MM.1S (cell line): ENCODE measurements at regions not wholly inside any gene's neighbourhood (a gene's known extent, or its start where the extent isn't known, plus 50 kb on each side); places are given as distances from the start of the nearest gene placed in this dataset.
"Not testable (repeated sequence)": the region's sequence is repeated elsewhere in the genome, so short reads cannot be mapped to it uniquely, and the experiment has no call there.

Experiments
- EZH2 ChIP-seq: fragments of 300-600 bp; sonication (generic); optimal IDR thresholded peaks from 2 replicates; pipeline ENCODE3; 2017; ENCODE audit warnings: low read depth, mild to moderate bottlenecking, antibody characterized with exemption, low read length, mixed read lengths
- TF ChIP-seq, protein P1 (sequence below): fragments of 300-600 bp; sonication (generic); IDR thresholded peaks from 2 replicates; pipeline ENCODE4 v1.5.1; 2016; ENCODE audit warnings: antibody characterized with exemption, low read length, mixed read lengths

DNA sequence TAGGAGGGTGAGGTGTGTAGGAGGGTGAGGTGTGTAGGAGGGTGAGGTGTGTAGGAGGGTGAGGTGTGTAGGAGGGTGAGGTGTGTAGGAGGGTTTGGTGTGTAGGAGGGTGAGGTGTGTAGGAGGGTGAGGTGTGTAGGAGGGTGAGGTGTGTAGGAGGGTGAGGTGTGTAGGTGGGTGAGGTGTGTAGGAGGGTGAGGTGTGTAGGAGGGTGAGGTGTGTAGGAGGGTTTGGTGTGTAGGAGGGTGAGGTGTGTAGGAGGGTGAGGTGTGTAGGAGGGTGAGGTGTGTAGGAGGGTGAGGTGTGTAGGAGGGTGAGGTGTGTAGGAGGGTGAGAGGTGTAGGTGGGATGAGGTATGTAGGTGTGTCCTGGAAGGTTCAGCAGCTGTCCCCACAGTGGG lies 144.7 kb downstream of the DLL1 start:
- TF ChIP-seq, protein P1, sequence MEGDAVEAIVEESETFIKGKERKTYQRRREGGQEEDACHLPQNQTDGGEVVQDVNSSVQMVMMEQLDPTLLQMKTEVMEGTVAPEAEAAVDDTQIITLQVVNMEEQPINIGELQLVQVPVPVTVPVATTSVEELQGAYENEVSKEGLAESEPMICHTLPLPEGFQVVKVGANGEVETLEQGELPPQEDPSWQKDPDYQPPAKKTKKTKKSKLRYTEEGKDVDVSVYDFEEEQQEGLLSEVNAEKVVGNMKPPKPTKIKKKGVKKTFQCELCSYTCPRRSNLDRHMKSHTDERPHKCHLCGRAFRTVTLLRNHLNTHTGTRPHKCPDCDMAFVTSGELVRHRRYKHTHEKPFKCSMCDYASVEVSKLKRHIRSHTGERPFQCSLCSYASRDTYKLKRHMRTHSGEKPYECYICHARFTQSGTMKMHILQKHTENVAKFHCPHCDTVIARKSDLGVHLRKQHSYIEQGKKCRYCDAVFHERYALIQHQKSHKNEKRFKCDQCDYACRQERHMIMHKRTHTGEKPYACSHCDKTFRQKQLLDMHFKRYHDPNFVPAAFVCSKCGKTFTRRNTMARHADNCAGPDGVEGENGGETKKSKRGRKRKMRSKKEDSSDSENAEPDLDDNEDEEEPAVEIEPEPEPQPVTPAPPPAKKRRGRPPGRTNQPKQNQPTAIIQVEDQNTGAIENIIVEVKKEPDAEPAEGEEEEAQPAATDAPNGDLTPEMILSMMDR, result not testable (repeated sequence)
- not testable (repeated sequence) for TF ChIP-seq EZH2
